Suppressor macrophage treated with lipopolysaccharide for 1 hour (primary cell): ENCODE measurements at regions not wholly inside any gene's neighbourhood (a gene's known extent, or its start where the extent isn't known, plus 50 kb on each side); places are given as distances from the start of the nearest gene placed in this dataset.
A peak's percentile ranks its signal among the peaks of the same experiment; 100 is the strongest.

Experiments used
- DNase-seq, 3 donors: peaks; one replicate each; pipeline ENCODE4 v3.0.0-alpha.2; 2020 to 2022

DNA sequence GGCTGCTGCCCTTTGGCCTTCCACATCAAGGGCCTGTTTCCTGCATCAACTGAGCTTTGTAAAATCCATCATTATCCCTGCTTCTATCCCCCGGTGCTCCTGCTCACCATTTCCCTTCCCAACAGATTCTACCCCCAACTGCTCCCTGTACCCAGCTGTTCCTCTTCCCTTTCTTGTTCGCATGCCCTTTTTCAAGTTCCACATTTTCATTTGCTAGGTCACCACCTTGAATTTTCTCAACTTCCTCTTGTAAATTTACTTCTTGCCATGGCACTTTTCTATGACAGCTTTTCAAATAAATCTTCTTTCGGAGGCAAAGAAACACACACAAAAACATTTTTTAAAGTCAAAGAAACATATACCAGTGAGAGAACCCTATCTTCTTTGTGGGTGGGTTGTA lies 330.5 kb upstream of the ADGRL2 start:
- DNase-seq: peak; percentile 24 to 42 (median 35)

GRCh38 chr1:81467383-81467782 lies 333.4 kb upstream of the ADGRL2 start:
- no peak for DNase-seq

GRCh38 chr1:81466961-81467360 lies 333.8 kb upstream of the ADGRL2 start:
- no peak for DNase-seq

DNA sequence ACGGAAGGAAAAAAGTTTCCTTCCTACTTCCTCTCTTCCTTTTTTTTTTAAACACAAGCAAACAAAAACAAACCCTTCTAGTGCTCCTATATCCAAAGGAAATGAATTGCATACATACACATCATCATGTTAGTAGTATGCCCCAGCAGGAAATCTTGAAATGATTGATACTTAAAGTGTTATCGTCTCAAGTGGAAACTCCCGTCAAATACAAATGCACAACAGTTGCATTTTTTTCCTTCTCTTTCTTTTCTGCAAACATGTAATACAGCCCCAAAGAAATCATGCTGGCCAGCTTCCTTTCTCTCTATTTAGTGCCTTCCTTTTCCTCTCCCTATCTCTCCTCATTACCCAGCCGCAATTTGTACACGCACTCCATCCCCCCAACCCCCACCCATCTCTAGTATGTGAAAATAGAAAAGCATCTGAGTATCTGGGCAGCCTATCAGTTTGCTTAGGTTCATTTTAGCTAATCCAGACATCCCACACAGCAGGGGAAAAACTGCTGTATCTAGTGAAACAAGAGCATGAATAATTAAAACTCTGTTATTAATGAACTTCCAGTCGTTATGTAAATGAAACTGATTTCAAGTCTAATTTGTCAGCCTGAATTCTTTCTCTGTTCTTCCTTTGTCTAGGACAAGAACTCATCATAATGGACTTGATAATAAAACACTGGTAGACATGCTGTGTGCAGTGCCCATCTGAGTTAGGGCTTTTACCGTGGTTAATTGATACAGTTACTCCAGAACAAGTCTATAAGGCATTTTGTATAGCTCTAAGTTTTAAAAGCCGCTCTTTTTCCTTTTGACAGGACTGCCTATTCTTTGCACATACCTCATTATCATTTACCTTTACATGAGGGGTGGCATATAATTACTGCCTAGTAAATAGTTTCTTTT lies 336.5 kb upstream of the ADGRL2 start:
- DNase-seq: no peak

DNA sequence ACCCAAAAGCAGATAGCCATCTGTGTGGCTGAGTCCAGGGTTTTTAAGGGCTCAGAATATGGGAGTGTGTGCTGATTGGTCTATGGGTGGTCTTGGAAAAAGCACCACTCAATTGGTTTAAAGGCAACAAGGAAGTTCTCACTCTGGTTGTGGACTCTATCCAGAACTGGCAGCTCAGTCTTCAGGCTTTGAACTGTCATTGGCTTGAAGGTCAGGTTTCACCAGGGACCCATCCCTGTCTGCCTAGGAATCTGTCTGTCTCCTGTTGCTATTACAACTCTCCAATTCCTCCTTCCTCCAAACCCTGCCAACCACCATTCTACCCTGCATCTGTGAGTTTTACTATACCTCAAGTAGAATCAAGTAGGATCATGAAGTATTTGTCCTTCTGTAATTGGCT lies 341.7 kb upstream of the ADGRL2 start:
- DNase-seq: no peak

GRCh38 chr1:81458186-81458585 lies 342.5 kb upstream of the ADGRL2 start:
- no peak for DNase-seq

DNA sequence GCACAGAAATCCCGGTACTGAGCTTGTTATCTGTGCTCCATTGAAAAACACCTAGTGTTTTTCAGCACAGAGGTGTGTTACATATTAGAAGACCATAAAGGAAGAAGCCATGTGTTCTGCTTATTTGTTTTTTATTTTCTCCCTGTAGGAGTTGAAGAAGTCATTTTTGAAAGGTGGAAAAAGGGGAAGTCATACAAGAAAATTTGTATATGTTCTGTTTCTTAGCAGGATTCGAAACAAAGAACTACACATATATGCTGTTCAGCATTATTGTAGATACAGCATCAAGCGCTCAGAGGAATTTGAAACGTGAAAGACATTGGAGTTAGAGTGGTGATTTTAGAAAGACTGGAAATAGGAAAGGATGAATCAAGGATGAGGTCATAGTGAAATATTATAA lies 345.3 kb upstream of the ADGRL2 start:
- DNase-seq: peak in 1 of 3 donors; percentile 29

DNA sequence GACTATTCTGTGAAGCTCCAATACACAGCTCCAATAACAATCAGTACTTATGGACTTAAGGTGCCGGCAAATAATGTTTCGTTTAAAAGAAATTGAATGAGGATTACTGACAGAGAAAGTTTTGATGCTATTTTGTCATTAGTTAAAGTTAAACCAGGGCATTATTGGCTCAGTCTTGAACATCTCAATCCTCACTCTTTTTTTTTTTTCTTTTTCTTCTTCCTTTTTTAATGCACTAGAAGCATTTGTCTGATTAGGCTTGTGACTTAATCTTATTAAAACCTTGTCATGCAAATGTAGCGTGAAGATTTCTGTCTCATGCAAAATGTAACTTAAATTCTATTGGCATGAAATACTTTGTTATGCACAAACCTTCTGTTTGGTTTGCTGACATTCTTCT lies 346.8 kb upstream of the ADGRL2 start:
- DNase-seq: no peak

DNA sequence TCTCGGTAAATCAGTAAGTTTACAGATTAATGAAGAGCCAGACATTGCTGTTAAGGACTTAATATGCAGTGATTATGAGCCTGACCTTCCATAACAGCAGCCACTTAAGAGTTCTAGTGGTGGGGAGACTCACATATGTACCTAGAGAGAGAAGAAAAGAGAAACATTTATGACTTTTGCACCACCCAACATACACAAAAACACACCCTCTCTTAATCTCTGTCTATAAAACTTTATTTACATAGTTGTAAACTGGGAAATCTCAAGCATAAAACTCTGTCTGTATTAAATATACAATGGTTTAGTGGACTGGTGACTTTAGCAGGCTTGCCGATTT lies 347.4 kb upstream of the ADGRL2 start:
- no peak for DNase-seq

DNA sequence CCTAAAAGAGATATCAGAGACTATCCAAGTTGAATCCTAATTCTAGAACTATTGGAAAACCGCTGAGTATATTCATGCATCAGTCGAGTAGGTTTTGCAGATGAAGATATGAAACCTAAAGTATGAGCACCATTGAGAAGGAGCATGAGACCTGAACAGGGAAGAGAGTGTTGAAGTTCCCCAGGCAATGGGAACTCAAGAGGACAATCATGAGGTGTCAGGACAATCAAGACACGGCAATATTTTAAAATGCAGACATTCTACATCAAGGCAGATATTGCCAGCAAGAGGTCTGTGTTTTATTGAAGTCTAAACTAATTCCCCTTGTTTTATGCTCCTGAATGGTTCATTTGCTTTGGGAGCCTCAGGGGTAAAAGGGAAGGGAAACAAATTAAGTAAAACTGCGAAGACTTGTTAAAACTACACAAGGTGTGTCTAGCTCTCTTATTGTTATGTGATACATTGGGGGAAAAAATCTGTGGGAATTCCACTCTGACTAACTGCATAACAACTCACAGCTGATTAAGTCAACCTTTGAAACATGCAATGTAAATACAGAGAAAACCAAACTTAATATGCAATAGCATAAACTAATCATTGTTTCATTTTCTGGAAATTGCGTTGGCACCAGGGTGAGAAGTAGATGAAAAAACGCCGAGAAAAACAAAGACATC lies 347.9 kb upstream of the ADGRL2 start:
- DNase-seq: no peak

GRCh38 chr1:81449786-81450185 lies 350.9 kb upstream of the ADGRL2 start:
- DNase-seq: no peak

GRCh38 chr1:81446000-81446669 lies 354.6 kb upstream of the ADGRL2 start:
- DNase-seq: no peak

- DNase-seq: no peak
Observed at GRCh38 chr1:81443288-81443687, 357.4 kb upstream of the ADGRL2 start.

DNA sequence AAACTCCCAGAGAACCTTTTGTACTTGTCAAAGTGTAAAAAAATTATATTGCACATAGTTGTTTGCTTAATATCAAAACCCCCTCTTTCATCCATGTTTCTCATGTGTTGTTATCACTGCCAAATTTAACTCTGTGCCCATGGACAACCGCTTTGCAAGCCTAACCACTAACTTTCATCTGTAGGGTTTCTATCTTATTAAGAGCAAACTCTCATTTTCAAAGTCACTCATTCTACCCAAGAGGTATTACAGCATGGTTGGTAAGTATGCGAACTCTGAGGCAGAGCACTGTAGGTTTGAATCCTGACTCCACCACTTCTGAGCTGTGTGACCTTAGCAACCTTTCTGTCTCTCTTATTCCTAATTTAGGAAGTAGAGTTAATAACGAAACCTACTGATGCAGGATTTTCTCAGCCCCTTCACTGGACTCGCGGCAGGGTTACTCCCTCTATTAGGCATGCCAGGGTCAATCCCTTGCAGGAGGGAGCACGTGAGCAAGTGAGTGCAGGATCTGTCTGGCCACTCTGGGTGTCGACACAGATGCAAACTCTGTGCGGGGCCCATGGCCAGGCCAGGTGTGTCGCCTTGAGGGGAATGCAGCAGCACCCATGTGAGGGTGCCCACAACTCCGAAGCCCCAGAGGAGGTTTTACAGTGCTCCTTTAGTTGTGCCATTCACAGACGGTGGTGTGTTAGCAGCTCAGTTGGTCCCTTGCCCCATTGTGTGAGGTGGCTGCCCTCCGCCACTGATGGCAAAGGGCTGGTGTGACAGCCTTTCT lies 361.5 kb upstream of the ADGRL2 start:
- no peak for DNase-seq

- DNase-seq: no peak
Observed at GRCh38 chr1:81437649-81438048, 363.1 kb upstream of the ADGRL2 start.

GRCh38 chr1:81437213-81437612 lies 363.5 kb upstream of the ADGRL2 start:
- no peak for DNase-seq

DNA sequence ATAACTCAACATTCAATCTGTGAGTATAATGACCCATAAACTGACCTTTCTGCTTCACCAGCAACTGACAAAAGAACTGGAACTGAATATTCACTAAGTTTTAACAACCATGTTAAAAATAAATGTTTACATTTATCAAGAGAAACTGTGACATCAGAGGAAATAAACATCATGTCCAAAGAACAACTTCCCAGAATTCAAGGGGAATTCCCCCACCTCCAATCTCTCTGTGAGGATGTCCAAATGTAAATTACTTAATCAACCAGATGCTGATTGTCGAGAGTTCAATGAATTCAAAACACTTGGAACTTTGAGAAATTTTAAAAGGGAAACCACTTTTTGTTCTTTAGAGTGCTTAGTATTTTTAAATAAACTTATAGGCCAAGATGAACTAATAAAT lies 365.6 kb upstream of the ADGRL2 start:
- peak; percentile 50 to 75 (median 72) for DNase-seq

GRCh38 chr1:81433676-81434075 lies 367.1 kb upstream of the ADGRL2 start:
- no peak for DNase-seq

DNA sequence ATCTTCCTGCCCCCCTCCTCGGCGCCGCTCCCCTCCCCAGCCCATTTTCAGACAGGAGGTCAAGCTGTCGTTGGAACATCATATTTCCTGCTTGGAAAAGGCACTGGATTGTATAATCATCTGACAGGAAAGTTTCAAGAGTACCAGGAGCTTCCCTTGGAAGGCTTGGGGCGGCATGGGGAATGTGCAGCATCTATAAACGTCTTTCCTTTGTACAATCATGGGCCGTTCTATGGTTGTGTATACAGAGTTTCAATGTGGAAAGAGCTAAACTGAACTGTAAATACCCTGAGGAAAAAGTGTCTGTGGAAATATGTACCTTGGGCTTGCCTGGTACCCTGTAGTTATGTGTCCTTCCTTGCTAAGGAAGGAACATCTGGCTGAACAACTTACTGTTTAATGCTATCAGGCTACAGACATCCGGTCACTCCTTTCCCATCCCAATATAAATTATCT lies 368.1 kb upstream of the ADGRL2 start:
- no peak for DNase-seq

- DNase-seq: no peak
Observed at GRCh38 chr1:81432059-81432458, 368.7 kb upstream of the ADGRL2 start.

DNA sequence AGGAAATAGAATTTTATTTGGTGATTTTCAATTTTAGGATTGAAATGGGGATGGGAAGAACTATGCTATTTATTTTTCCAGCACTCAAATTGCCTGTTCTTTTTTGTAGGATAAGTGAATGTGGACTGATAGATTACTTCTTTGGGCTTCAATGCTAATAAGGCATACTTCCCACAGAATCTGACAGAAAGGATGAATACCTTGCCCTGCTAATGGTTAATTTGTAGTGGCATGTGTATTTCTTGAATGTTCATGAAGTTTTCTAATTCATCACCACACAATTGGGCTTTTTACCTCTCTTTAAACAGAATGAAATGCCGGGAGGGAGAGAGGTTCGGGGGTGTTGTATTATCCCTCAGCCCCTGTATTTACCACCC lies 369.1 kb upstream of the ADGRL2 start:
- DNase-seq: no peak

GRCh38 chr1:81430955-81431623 lies 369.6 kb upstream of the ADGRL2 start:
- DNase-seq: no peak
